Calu3 (cell line): ENCODE measurements at regions not wholly inside any gene's neighbourhood (a gene's known extent, or its start where the extent isn't known, plus 50 kb on each side); places are given as distances from the start of the nearest gene placed in this dataset.

Experiments used
- BruUV-seq: library from RNA; stranded (reverse); fragments of 400-500 nt; replicated peaks from 2 replicates; lab custom pipeline; 2021; lab: Mats Ljungman, UMichigan
- CTCF ChIA-PET: fragments of 300-600 bp; sonication (Branson Sonifier 250); formaldehyde crosslinking; loops from one replicate; lab custom pipeline; 2022; ENCODE audit warnings: antibody characterized with exemption; lab: Charles Lee
- DNase-seq: peaks from one replicate; pipeline ENCODE4 v3.0.0; 2022
- H3K27ac Mint-ChIP-seq: one replicate; pipeline ENCODE4 v1.8.0; 2022; ENCODE audit warnings: mixed read lengths; ENCODE audit not compliant: unreplicated experiment
- H3K27me3 Mint-ChIP-seq: one replicate; pipeline ENCODE4 v1.8.0; 2022; ENCODE audit warnings: mixed read lengths; ENCODE audit not compliant: unreplicated experiment
- H3K36me3 Mint-ChIP-seq: one replicate; pipeline ENCODE4 v1.8.0; 2022; ENCODE audit warnings: mild to moderate bottlenecking, moderate library complexity, mixed read lengths; ENCODE audit not compliant: insufficient read depth, unreplicated experiment
- H3K4me1 Mint-ChIP-seq: one replicate; pipeline ENCODE4 v1.8.0; 2022; ENCODE audit warnings: mild to moderate bottlenecking, low read depth, mixed read lengths; ENCODE audit not compliant: unreplicated experiment
- H3K4me3 Mint-ChIP-seq: one replicate; pipeline ENCODE4 v1.8.0; 2022; ENCODE audit warnings: mild to moderate bottlenecking, low read depth, moderate library complexity, mixed read lengths; ENCODE audit not compliant: unreplicated experiment
- H3K9me3 Mint-ChIP-seq: one replicate; pipeline ENCODE4 v1.8.0; 2022; ENCODE audit warnings: low read depth, mixed read lengths; ENCODE audit not compliant: unreplicated experiment
- CTCF ChIP-seq: fragments of 200-600 bp; IDR thresholded peaks from one replicate; pipeline ENCODE4 v1.8.0; 2022; ENCODE audit warnings: antibody characterized with exemption; ENCODE audit not compliant: unreplicated experiment
- intact Hi-C: fragments of 100-400 bp; cut with micrococcal nuclease; formaldehyde crosslinking; loops from one replicate; pipeline ENCODE4 v1.10.0; 2022; ENCODE audit not compliant: unreplicated experiment

- Mint-ChIP-seq H3K4me1 (no peaks in the 10 kb centered on the region), H3K27ac (no peak overlapping the region), H3K27me3 (no peaks in the 10 kb centered on the region), H3K9me3 (peaks cover 19% of the 10 kb centered on the region), H3K36me3 (no peaks in the 10 kb centered on the region), H3K4me3 (no peak overlapping the region)
- CTCF ChIA-PET = no interaction called here
- no TSS peak for BruUV-seq
- TF ChIP-seq CTCF = no peak
- intact Hi-C loops = no loop called here
- no peak for DNase-seq
These were observed 741.5 kb downstream of the BRD1 start for GRCh38 chr22:49086181-49086580.

GRCh38 chr22:49084206-49084605 is 743.5 kb downstream of the BRD1 start:
- H3K9me3 Mint-ChIP-seq = peaks cover 15% of the 10 kb centered on the region
- TF ChIP-seq CTCF = no peak
- no peak for DNase-seq
- intact Hi-C loops = no loop called here
- H3K4me3 Mint-ChIP-seq = no peak overlapping the region
- no TSS peak for BruUV-seq
- H3K27ac Mint-ChIP-seq = no peak overlapping the region
- H3K36me3 Mint-ChIP-seq = no peaks in the 10 kb centered on the region
- no peaks in the 10 kb centered on the region for H3K4me1 Mint-ChIP-seq
- CTCF ChIA-PET = no interaction called here
- no peaks in the 10 kb centered on the region for H3K27me3 Mint-ChIP-seq

- Mint-ChIP-seq H3K36me3 (no peaks in the 10 kb centered on the region), H3K4me3 (no peak overlapping the region), H3K9me3 (peaks cover 12% of the 10 kb centered on the region), H3K27ac (no peak overlapping the region), H3K27me3 (no peaks in the 10 kb centered on the region), H3K4me1 (no peaks in the 10 kb centered on the region)
- intact Hi-C loops = no loop called here
- BruUV-seq = no TSS peak
- CTCF ChIA-PET = no interaction called here
- TF ChIP-seq CTCF = no peak
- DNase-seq = no peak
These were observed 744.1 kb downstream of the BRD1 start for GRCh38 chr22:49083607-49084006.

- intact Hi-C loops = no loop called here
- Mint-ChIP-seq H3K27ac (no peak overlapping the region), H3K36me3 (no peaks in the 10 kb centered on the region), H3K4me1 (no peaks in the 10 kb centered on the region), H3K4me3 (no peak overlapping the region), H3K9me3 (peaks cover 12% of the 10 kb centered on the region), H3K27me3 (no peaks in the 10 kb centered on the region)
- no peak for DNase-seq
- CTCF ChIA-PET = no interaction called here
- BruUV-seq = no TSS peak
- TF ChIP-seq CTCF = no peak
These were observed 745.2 kb downstream of the BRD1 start for GRCh38 chr22:49082451-49082850.
